ENCODE measurements at regions not wholly inside any gene's neighbourhood (a gene's known extent, or its start where the extent isn't known, plus 50 kb on each side); places are given as distances from the start of the nearest gene placed in this dataset.

- no peak for TF ChIP-seq CTCF (IDR thresholded peaks at IDR 0.05; ENCODE audit: low read depth, low read length, missing control alignments)
- no peak overlapping the region for H3K4me3 ChIP-seq (replicated peaks; ENCODE audit: low read depth, low read length)
- DNase-seq (ENCODE audit: extremely low read depth, low read depth), result no peak
Observed at GRCh38 chr12:108442067-108442466, 73.0 kb upstream of the FICD start.

- TF ChIP-seq CTCF (IDR thresholded peaks at IDR 0.05; ENCODE audit: low read depth, low read length, missing control alignments), result no peak
- DNase-seq (ENCODE audit: extremely low read depth, low read depth), result no peak
- no peak overlapping the region for H3K4me3 ChIP-seq (replicated peaks; ENCODE audit: low read depth, low read length)
Observed at GRCh38 chr12:108441549-108441948, 73.5 kb upstream of the FICD start.

GRCh38 chr12:108440736-108441135, 74.3 kb upstream of the FICD start:
- no peak overlapping the region for H3K4me3 ChIP-seq (replicated peaks; ENCODE audit: low read depth, low read length)
- no peak for DNase-seq (ENCODE audit: extremely low read depth, low read depth)
- TF ChIP-seq CTCF (IDR thresholded peaks at IDR 0.05; ENCODE audit: low read depth, low read length, missing control alignments), result no peak

- no peak for DNase-seq (ENCODE audit: extremely low read depth, low read depth)
- no peak for TF ChIP-seq CTCF (IDR thresholded peaks at IDR 0.05; ENCODE audit: low read depth, low read length, missing control alignments)
- no peak overlapping the region for H3K4me3 ChIP-seq (replicated peaks; ENCODE audit: low read depth, low read length)
Observed at GRCh38 chr12:108438667-108439066, 76.4 kb upstream of the FICD start.

GRCh38 chr12:108432423-108433121, 82.5 kb upstream of the FICD start:
- DNase-seq (ENCODE audit: extremely low read depth, low read depth), result no peak
- no peak overlapping the region for H3K4me3 ChIP-seq (replicated peaks; ENCODE audit: low read depth, low read length)
- no peak for TF ChIP-seq CTCF (IDR thresholded peaks at IDR 0.05; ENCODE audit: low read depth, low read length, missing control alignments)

- H3K4me3 ChIP-seq (replicated peaks; ENCODE audit: low read depth, low read length), result no peak overlapping the region
- no peak for TF ChIP-seq CTCF (IDR thresholded peaks at IDR 0.05; ENCODE audit: low read depth, low read length, missing control alignments)
- DNase-seq (ENCODE audit: extremely low read depth, low read depth), result no peak
Observed at GRCh38 chr12:108430926-108431325, 84.2 kb upstream of the FICD start.

GRCh38 chr12:108430245-108430644, 84.8 kb upstream of the FICD start:
- H3K4me3 ChIP-seq (replicated peaks; ENCODE audit: low read depth, low read length), result no peak overlapping the region
- no peak for TF ChIP-seq CTCF (IDR thresholded peaks at IDR 0.05; ENCODE audit: low read depth, low read length, missing control alignments)
- DNase-seq (ENCODE audit: extremely low read depth, low read depth), result no peak
